Esophagus muscularis mucosa (tissue), 4 donors: ENCODE measurements at regions not wholly inside any gene's neighbourhood (a gene's known extent, or its start where the extent isn't known, plus 50 kb on each side); places are given as distances from the start of the nearest gene placed in this dataset.

Experiments used
- CTCF ChIP-seq, 3 experiments: fragments of 200-600 bp in 2 of 3; fragments of 450-650 bp in 1 of 3; sonication (generic) in 2 of 3; IDR thresholded peaks; one replicate each; pipeline ENCODE4 v1.5.1; 2017 to 2019; ENCODE audit warnings: antibody characterized with exemption in 3 of 3, mild to moderate bottlenecking in 2 of 3, moderate library complexity in 1 of 3
- EP300 ChIP-seq: sonication (generic); formaldehyde crosslinking; IDR thresholded peaks from one replicate; pipeline ENCODE4 v1.6.1; 2017; ENCODE audit warnings: antibody characterized with exemption
- POLR2A ChIP-seq: fragments of 450-650 bp; IDR thresholded peaks from one replicate; pipeline ENCODE4 v1.6.1; 2017; ENCODE audit warnings: antibody characterized with exemption, moderate library complexity, mild to moderate bottlenecking, low read depth
- POLR2AphosphoS5 ChIP-seq, 2 donors: sonication (generic); formaldehyde crosslinking; IDR thresholded peaks; one replicate each; pipeline ENCODE4 v1.6.1; 2017; ENCODE audit warnings: antibody characterized with exemption in 2 of 2

DNA sequence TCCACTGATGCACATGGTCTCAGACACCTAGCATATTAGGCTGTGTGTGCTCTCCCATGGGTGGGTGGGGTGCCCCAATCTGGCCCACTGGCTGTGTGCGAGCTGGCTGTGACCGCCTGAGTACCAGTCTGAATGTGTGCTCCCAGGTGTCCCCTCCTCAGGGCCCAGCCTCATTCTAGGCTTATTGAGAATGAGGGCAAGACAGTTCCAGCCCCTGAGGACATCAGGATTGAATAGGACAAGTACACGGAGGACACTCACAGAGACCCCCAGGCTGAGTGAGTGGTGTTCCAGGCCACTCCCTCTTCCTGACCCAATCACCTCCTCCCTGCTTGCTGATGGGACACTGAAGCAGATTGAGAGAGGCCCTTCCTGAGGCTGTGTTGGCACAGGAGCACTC lies 116.1 kb upstream of the RAB6C start:
- TF ChIP-seq CTCF (IDR thresholded peaks at IDR 0.05) (no peak), POLR2A (no peak), EP300 (no peak), POLR2AphosphoS5 (IDR thresholded peaks at IDR 0.05) (no peak)
